Aorta (tissue), 5 donors: ENCODE measurements at regions not wholly inside any gene's neighbourhood (a gene's known extent, or its start where the extent isn't known, plus 50 kb on each side); places are given as distances from the start of the nearest gene placed in this dataset.
A peak's percentile ranks its signal among the peaks of the same experiment; 100 is the strongest.
"Not testable (repeated sequence)": the region's sequence is repeated elsewhere in the genome, so short reads cannot be mapped to it uniquely, and the experiment has no call there.

Source experiments
- ATAC-seq: fragments of 200-7000 bp; cut with Tn5 transposase; one replicate; pipeline ENCODE4 v1.9.1; 2022; ENCODE audit warnings: moderate library complexity; ENCODE audit not compliant: low FRiP score
- DNase-seq, 2 donors: peaks; one replicate each; pipeline ENCODE4 v3.0.0-alpha.2; 2020
- H3K27ac ChIP-seq, 2 donors: one replicate each; pipeline ENCODE4 v1.5.1; 2013; ENCODE audit warnings: low read length in 2 of 2, mild to moderate bottlenecking in 2 of 2, moderate library complexity in 2 of 2, control low read depth in 1 of 2, inconsistent platforms in 1 of 2, low read depth in 1 of 2
- H3K27me3 ChIP-seq, 2 donors: one replicate each; pipeline ENCODE4 v1.6.1; 2013; ENCODE audit warnings: control low read depth in 1 of 2, low read length in 1 of 2, mild to moderate bottlenecking in 1 of 2, moderate library complexity in 1 of 2; ENCODE audit not compliant: insufficient read depth in 2 of 2, control insufficient read depth in 1 of 2
- H3K36me3 ChIP-seq, 2 donors: one replicate each; pipeline ENCODE4 v1.6.1; 2013; ENCODE audit warnings: control low read depth in 1 of 2, low read length in 1 of 2, mild to moderate bottlenecking in 1 of 2; ENCODE audit not compliant: insufficient read depth in 2 of 2, control insufficient read depth in 1 of 2
- H3K4me1 ChIP-seq, 2 donors: one replicate each; pipeline ENCODE4 v1.6.1; 2013; ENCODE audit warnings: low read length in 2 of 2, control low read depth in 1 of 2, mild to moderate bottlenecking in 1 of 2, moderate library complexity in 1 of 2; ENCODE audit not compliant: insufficient read depth in 2 of 2, control insufficient read depth in 1 of 2
- H3K4me3 ChIP-seq, 2 donors: one replicate each; pipeline ENCODE4 v1.5.1; 2013; ENCODE audit warnings: low read length in 2 of 2, control low read depth in 1 of 2, mild to moderate bottlenecking in 1 of 2
- H3K9me3 ChIP-seq: one replicate; pipeline ENCODE4 v1.6.1; 2013; ENCODE audit warnings: mild to moderate bottlenecking, low read length; ENCODE audit not compliant: control insufficient read depth
- WGBS, 2 donors: extraction: QIAGEN DNeasy Blood & Tissue Kit; methylation state at CpG; one replicate each; pipeline ENCODE4 v1.1.7; 2013; 5-methylcytosine and 5-hydroxymethylcytosine counted together
- intact Hi-C, 2 donors: fragments of 100-400 bp; cut with DNase I; formaldehyde crosslinking; loops; one replicate each; pipeline versions ENCODE4 v1.14.2 to v1.15.0; 2022
- donor health status: healthy with polysubstance abuse.
- donor health status: Bipolar disorder and iron deficiency.
- donor health status: DM: no; HTN: no; CAD: no.
- donor health status: DM: no; HTN: no; CAD: no.
- donor health status: DM: yes; HTN: yes; CAD: no.

GRCh38 chrX:117392360-117392759, 724.2 kb downstream of the KLHL13 start:
- H3K36me3 ChIP-seq, intact Hi-C loops, H3K9me3 ChIP-seq, H3K27me3 ChIP-seq, H3K27ac ChIP-seq, DNase-seq, H3K4me3 ChIP-seq, H3K4me1 ChIP-seq, ATAC-seq: not testable (repeated sequence)
- WGBS, 2 donors, result 83 to 90% methylated on average over 5 of the region's 5 CpGs

DNA sequence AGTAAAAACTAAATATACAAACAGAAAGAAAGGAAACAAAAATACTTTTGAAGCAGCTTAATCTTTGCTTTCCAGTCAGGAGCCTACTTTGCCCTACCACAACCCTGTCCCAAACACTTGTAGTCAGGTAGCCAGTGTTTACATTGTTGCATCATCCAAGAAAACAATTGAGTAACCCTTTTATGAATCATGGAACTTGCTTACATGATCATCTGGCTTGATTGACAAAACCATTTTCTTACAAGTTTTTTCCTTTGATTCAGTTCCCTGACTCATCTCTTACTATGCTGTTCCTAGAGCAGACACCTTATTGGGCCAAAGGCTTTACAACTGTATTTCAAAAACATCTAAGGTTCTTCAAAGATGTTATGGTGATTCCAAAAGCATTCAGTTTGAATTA, 740.1 kb downstream of the KLHL13 start:
- no peak for ATAC-seq
- no peak for DNase-seq
- intact Hi-C loops, result no loop called here
- no peaks in the 10 kb centered on the region for H3K4me1 ChIP-seq
- H3K36me3 ChIP-seq, result no peaks in the 10 kb centered on the region
- no peak overlapping the region for H3K4me3 ChIP-seq
- H3K27me3 ChIP-seq, result no peaks in the 10 kb centered on the region
- H3K9me3 ChIP-seq, result no peaks in the 10 kb centered on the region
- H3K27ac ChIP-seq, result no peak overlapping the region

GRCh38 chrX:117335209-117335608, 781.4 kb downstream of the KLHL13 start:
- 46 to 50% methylated on average over 1 of the region's 1 CpG for WGBS, 2 donors

DNA sequence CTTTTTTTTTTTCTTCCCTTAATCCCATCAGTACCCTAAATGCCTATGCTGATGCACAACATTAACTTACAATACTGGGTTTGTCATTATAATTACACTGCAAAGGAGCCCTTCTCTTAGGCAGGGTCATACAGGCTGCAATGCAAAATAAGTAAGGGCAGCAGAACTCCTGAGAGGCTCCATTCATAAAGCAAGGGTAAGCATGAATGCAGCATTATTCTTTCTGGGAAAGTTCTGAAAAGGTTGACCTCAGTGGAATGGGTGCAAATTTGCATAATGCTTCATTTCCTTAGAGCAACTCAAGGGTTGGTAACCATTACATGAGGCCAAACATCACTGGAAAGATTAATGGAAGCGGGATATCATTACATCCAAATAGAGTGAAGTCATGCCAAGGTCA, 789.2 kb downstream of the KLHL13 start:
- intact Hi-C loops, result no loop called here
- DNase-seq (no peak), ATAC-seq (no peak)
- no peak overlapping the region for H3K4me3 ChIP-seq
- no peaks in the 10 kb centered on the region for H3K27me3 ChIP-seq
- H3K27ac ChIP-seq, result no peak overlapping the region
- WGBS, 2 donors, result 34 to 43% methylated on average over 1 of the region's 1 CpG
- H3K36me3 ChIP-seq, result no peaks in the 10 kb centered on the region
- no peaks in the 10 kb centered on the region for H3K9me3 ChIP-seq
- no peaks in the 10 kb centered on the region for H3K4me1 ChIP-seq

More at GRCh38 chrX:117335209-117335608, 781.4 kb downstream of the KLHL13 start:
- Histone ChIP-seq H3K4me3 (no peak overlapping the region), H3K36me3 (no peaks in the 10 kb centered on the region), H3K27ac (no peak overlapping the region), H3K4me1 (no peaks in the 10 kb centered on the region), H3K9me3 (no peaks in the 10 kb centered on the region), H3K27me3 (no peaks in the 10 kb centered on the region)
- ATAC-seq, result no peak
- no peak for DNase-seq
- intact Hi-C loops, result no loop called here

- 22 to 70% methylated on average over 3 of the region's 3 CpGs for WGBS, 2 donors
- DNase-seq, result peak in 1 of 2 donors; percentile 16
- Histone ChIP-seq H3K4me1 (no peaks in the 10 kb centered on the region), H3K27me3 (no peaks in the 10 kb centered on the region), H3K9me3 (no peaks in the 10 kb centered on the region), H3K36me3 (no peaks in the 10 kb centered on the region), H3K27ac (no peak overlapping the region), H3K4me3 (no peak overlapping the region)
- no peak for ATAC-seq
- intact Hi-C loops, result no loop called here
These were observed 790.9 kb downstream of the KLHL13 start for GRCh38 chrX:117325706-117326105.

GRCh38 chrX:117305168-117305766, 811.3 kb downstream of the KLHL13 start:
- Histone ChIP-seq H3K36me3 (no peaks in the 10 kb centered on the region), H3K27me3 (peaks cover 0 to 2% of the 10 kb centered on the region in 2 donors), H3K27ac (no peak overlapping the region), H3K9me3 (no peaks in the 10 kb centered on the region), H3K4me3 (no peak overlapping the region), H3K4me1 (no peaks in the 10 kb centered on the region)
- WGBS, 2 donors, result 66 to 79% methylated on average over 4 of the region's 4 CpGs
- intact Hi-C loops, result no loop called here
- ATAC-seq, result no peak
- no peak for DNase-seq

DNA sequence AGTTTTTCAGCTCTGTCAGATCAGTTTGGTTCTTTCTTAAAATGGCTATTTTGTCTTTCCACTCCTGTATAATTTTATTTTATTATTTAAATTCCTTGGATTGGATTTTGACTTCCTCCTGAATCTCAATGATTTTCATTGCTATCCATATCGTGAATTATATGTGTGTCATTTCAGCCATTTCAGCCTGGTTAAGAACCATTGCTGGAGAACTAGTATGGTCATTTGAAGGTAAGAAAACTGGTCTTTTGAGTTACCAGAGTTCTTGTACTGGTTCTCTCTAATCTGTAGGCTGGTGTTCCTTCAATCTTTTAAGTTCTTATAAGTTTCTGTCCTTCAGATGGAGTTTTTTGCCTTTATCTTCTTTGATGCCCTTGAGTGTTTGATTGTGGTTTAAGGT, 815.5 kb downstream of the KLHL13 start:
- 66 to 88% methylated on average over 1 of the region's 1 CpG for WGBS, 2 donors
- Histone ChIP-seq H3K36me3 (no peaks in the 10 kb centered on the region), H3K4me1 (no peaks in the 10 kb centered on the region), H3K27me3 (peaks cover 0 to 2% of the 10 kb centered on the region in 2 donors), H3K9me3 (no peaks in the 10 kb centered on the region), H3K4me3 (no peak overlapping the region), H3K27ac (no peak overlapping the region)
- DNase-seq, result no peak
- intact Hi-C loops, result no loop called here
- ATAC-seq, result no peak

GRCh38 chrX:117291760-117292159, 824.9 kb downstream of the KLHL13 start:
- ATAC-seq, result no peak
- WGBS, 2 donors, result 47 to 60% methylated on average over 1 of the region's 1 CpG
- Histone ChIP-seq H3K4me3 (no peak overlapping the region), H3K4me1 (no peaks in the 10 kb centered on the region), H3K27ac (no peak overlapping the region), H3K27me3 (no peaks in the 10 kb centered on the region), H3K36me3 (no peaks in the 10 kb centered on the region), H3K9me3 (no peaks in the 10 kb centered on the region)
- DNase-seq, result no peak
- intact Hi-C loops, result no loop called here

DNA sequence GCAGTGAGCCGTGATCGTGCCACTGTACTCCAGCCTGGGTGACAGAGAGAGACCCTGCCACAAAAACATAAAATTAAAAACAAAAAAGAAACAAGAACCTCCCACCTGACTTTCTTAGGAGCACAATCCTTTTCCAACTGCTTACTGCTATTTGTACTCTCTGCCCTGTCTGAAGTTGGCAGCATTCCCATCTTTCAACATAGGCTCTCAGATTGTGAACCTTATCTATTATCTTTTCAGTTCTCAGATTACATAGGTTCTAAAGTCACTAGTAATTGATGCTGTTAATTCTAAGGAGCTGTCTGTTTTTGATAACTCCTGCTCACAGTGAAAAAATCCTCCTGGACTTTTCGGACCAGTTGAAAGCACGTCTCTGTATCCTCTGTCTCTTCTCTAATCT, 812.2 kb upstream of the CT83 start:
- no peaks in the 10 kb centered on the region for H3K36me3 ChIP-seq
- WGBS, 2 donors, result 52 to 61% methylated on average over 4 of the region's 4 CpGs
- H3K9me3 ChIP-seq, result no peaks in the 10 kb centered on the region
- DNase-seq, result no peak
- H3K27ac ChIP-seq, result no peak overlapping the region
- no peaks in the 10 kb centered on the region for H3K4me1 ChIP-seq
- no peak overlapping the region for H3K4me3 ChIP-seq
- no peaks in the 10 kb centered on the region for H3K27me3 ChIP-seq
- intact Hi-C loops, result no loop called here
- no peak for ATAC-seq
